Fibroblast of lung (primary cell): ENCODE measurements at regions not wholly inside any gene's neighbourhood (a gene's known extent, or its start where the extent isn't known, plus 50 kb on each side); places are given as distances from the start of the nearest gene placed in this dataset.

Experiments used
- EZH2 ChIP-seq: IDR thresholded peaks from 2 replicates; pipeline ENCODE4 v1.5.1; 2012; ENCODE audit warnings: low read length, control low read depth, mild to moderate bottlenecking; ENCODE audit errors: missing control alignments
- TF ChIP-seq, protein P1 (sequence below), 2 donors: IDR thresholded peaks in 1 of 2; conservative IDR thresholded peaks in 1 of 2; 1 replicate in 1 of 2; 2 replicates in 1 of 2; pipeline ENCODE4 v1.5.1; 2011 to 2012; ENCODE audit warnings: low read length in 2 of 2, control low read depth in 1 of 2, inconsistent platforms in 1 of 2, low read depth in 1 of 2, mild to moderate bottlenecking in 1 of 2

DNA sequence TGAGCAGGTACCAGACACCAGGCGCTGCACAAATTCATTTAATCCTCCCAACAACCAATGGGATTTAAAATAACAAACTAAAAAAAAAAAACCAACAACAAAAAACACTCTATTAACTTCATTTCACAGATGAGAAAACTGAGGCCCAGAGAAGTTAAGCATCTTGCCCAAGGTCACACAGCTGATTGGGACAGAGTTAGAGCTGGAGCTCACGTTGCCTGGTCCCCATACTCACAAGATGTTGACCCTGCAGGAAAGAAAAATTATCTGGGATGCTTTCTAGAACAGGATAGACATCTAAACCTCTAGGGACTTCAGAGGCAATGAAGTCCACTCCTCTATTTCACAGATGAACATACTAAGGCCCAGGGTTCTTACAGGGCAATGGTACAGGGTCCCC lies 175.3 kb downstream of the PSMG1 start:
- TF ChIP-seq, protein P1, sequence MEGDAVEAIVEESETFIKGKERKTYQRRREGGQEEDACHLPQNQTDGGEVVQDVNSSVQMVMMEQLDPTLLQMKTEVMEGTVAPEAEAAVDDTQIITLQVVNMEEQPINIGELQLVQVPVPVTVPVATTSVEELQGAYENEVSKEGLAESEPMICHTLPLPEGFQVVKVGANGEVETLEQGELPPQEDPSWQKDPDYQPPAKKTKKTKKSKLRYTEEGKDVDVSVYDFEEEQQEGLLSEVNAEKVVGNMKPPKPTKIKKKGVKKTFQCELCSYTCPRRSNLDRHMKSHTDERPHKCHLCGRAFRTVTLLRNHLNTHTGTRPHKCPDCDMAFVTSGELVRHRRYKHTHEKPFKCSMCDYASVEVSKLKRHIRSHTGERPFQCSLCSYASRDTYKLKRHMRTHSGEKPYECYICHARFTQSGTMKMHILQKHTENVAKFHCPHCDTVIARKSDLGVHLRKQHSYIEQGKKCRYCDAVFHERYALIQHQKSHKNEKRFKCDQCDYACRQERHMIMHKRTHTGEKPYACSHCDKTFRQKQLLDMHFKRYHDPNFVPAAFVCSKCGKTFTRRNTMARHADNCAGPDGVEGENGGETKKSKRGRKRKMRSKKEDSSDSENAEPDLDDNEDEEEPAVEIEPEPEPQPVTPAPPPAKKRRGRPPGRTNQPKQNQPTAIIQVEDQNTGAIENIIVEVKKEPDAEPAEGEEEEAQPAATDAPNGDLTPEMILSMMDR (conservative IDR thresholded peaks at IDR 0.05 in 1 of 2, IDR thresholded peaks at IDR 0.05 in 1 of 2; ENCODE audit: low read depth in 1 of 2, low read length in 2 of 2) = no peak
- TF ChIP-seq EZH2 = no peak
